HG02798 (cell line): ENCODE measurements at regions not wholly inside any gene's neighbourhood (a gene's known extent, or its start where the extent isn't known, plus 50 kb on each side); places are given as distances from the start of the nearest gene placed in this dataset.

Experiments used
- ATAC-seq: cut with Tn5 transposase; IDR thresholded peaks from one replicate; pipeline ENCODE4 v1.9.1; 2021; ENCODE audit warnings: mild to moderate bottlenecking; ENCODE audit not compliant: unreplicated experiment, poor library complexity

GRCh38 chr16:79665970-79666369 is 65.4 kb upstream of the MAF start:
- no peak for ATAC-seq

GRCh38 chr16:79664407-79664806 is 63.9 kb upstream of the MAF start:
- no peak for ATAC-seq

GRCh38 chr16:79662669-79663313 is 62.3 kb upstream of the MAF start:
- no peak for ATAC-seq

GRCh38 chr16:79662122-79662521 is 61.6 kb upstream of the MAF start:
- no peak for ATAC-seq

- no peak for ATAC-seq
These were observed 61.0 kb upstream of the MAF start for GRCh38 chr16:79661578-79661977.

GRCh38 chr16:79659344-79659743 is 58.8 kb upstream of the MAF start:
- no peak for ATAC-seq

- no peak for ATAC-seq
These were observed 57.9 kb upstream of the MAF start for GRCh38 chr16:79658301-79659033.

GRCh38 chr16:79656553-79657115 is 56.1 kb upstream of the MAF start:
- ATAC-seq, result no peak

GRCh38 chr16:79653373-79653891 is 52.9 kb upstream of the MAF start:
- ATAC-seq, result no peak

- no peak for ATAC-seq
These were observed 50.8 kb upstream of the MAF start for GRCh38 chr16:79651363-79651762.
